ENCODE measurements at regions not wholly inside any gene's neighbourhood (a gene's known extent, or its start where the extent isn't known, plus 50 kb on each side); places are given as distances from the start of the nearest gene placed in this dataset.

DNA sequence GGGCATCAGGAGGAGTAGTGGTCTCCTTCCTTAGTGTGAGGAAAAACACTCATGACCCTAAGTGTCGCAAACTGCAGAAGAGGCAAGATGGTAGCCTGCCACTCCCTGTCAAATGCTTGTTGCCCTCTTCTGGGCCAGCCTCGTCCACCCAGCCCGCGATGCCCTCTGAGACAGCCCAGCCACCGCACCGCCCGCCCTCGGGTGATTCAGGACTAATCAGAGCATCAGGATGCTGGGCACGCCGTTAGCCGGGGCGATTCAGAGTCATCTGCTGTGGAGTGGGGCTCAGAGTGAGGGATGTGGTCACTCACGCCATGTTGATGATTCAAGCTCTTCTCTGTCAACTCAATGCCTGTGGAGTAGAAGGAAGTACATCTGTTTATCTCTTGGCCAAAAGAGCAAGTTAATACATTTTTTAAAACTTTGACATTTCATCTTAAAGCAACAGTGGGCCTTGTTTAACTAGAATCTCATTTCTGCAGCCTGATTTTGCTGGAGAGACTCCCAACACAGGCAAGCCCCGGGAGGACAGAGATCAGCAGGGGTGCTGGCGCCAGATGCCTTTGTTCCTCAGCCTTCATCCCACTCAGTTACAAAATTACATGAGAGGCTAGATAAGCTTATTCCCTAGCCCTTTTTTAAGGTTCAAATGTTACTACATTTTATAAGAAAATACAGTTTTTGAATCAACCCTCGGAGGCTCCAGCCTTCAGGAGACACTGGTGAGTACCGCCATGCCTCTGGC lies 79.0 kb downstream of the TMEM18 start:
- H3K4me3 ChIP-seq (ENCODE audit: low read length in 2 of 2), result no peak overlapping the region
- H3K27me3 ChIP-seq (ENCODE audit: control insufficient read depth in 2 of 2, insufficient read depth in 1 of 2, low read length in 1 of 2), result no peaks in the 10 kb centered on the region
- H3K27ac ChIP-seq (ENCODE audit: low read depth in 1 of 2, low read length in 1 of 2), result no peak overlapping the region
- 95% methylated on average over 17 of the region's 17 CpGs for WGBS
- no peaks in the 10 kb centered on the region for H3K9me3 ChIP-seq (ENCODE audit: control insufficient read depth in 2 of 2, insufficient read depth in 1 of 2, low read length in 1 of 2)
- H3K4me1 ChIP-seq (ENCODE audit: control insufficient read depth in 2 of 2, insufficient read depth in 2 of 2, low read length in 2 of 2), result no peaks in the 10 kb centered on the region
- no peaks in the 10 kb centered on the region for H3K36me3 ChIP-seq (ENCODE audit: control insufficient read depth in 2 of 2, insufficient read depth in 2 of 2, low read length in 1 of 2)
- DNase-seq (ENCODE audit: low read depth in 6 of 9, low spot score in 9 of 9), result no peak

- no peaks in the 10 kb centered on the region for H3K9me3 ChIP-seq (ENCODE audit: control insufficient read depth in 2 of 2, insufficient read depth in 1 of 2, low read length in 1 of 2)
- H3K4me1 ChIP-seq (ENCODE audit: control insufficient read depth in 2 of 2, insufficient read depth in 2 of 2, low read length in 2 of 2), result no peaks in the 10 kb centered on the region
- DNase-seq (ENCODE audit: low read depth in 6 of 9, low spot score in 9 of 9), result no peak
- no peak overlapping the region for H3K27ac ChIP-seq (ENCODE audit: low read depth in 1 of 2, low read length in 1 of 2)
- H3K4me3 ChIP-seq (ENCODE audit: low read length in 2 of 2), result no peak overlapping the region
- 91% methylated on average over 13 of the region's 13 CpGs for WGBS
- no peaks in the 10 kb centered on the region for H3K36me3 ChIP-seq (ENCODE audit: control insufficient read depth in 2 of 2, insufficient read depth in 2 of 2, low read length in 1 of 2)
- no peaks in the 10 kb centered on the region for H3K27me3 ChIP-seq (ENCODE audit: control insufficient read depth in 2 of 2, insufficient read depth in 1 of 2, low read length in 1 of 2)
Measured at GRCh38 chr2:595831-596592, 81.2 kb downstream of the TMEM18 start.

DNA sequence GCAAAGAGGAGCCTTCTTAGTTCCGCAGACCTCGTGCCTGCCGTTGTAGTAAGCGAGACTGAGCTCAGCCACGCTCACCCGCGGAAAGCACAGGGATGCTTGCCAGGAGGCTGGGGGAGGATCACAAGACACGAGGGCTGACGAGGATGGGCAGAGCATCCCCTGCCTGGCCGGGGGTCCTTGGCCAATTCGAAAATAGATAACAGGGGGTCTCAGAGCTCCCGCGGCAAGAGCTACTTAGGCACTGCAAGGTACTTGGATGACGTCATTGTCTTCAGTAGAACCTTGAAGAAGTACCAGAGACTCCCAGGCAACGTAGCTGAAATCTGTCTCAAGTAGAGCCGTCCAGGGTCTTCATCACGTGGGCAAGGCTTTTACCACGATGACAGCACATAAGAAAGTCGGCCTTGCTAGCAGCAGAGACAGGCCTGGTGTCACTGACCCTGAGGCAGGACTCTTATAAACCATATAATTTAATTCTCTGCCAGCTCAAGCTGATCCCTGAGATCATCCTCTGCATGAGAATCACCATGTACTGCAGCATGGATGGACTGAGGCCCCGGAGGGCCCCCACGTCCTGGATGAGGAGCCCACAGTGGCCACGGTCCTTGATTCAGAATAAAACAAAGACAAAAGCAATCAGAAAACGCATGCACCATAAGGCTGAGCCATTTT lies 81.9 kb downstream of the TMEM18 start:
- no peak overlapping the region for H3K27ac ChIP-seq (ENCODE audit: low read depth in 1 of 2, low read length in 1 of 2)
- no peak for DNase-seq (ENCODE audit: low read depth in 6 of 9, low spot score in 9 of 9)
- H3K27me3 ChIP-seq (ENCODE audit: control insufficient read depth in 2 of 2, insufficient read depth in 1 of 2, low read length in 1 of 2), result no peaks in the 10 kb centered on the region
- H3K9me3 ChIP-seq (ENCODE audit: control insufficient read depth in 2 of 2, insufficient read depth in 1 of 2, low read length in 1 of 2), result no peaks in the 10 kb centered on the region
- H3K4me3 ChIP-seq (ENCODE audit: low read length in 2 of 2), result no peak overlapping the region
- H3K36me3 ChIP-seq (ENCODE audit: control insufficient read depth in 2 of 2, insufficient read depth in 2 of 2, low read length in 1 of 2), result no peaks in the 10 kb centered on the region
- WGBS, result 94% methylated on average over 23 of the region's 23 CpGs
- H3K4me1 ChIP-seq (ENCODE audit: control insufficient read depth in 2 of 2, insufficient read depth in 2 of 2, low read length in 2 of 2), result no peaks in the 10 kb centered on the region

DNA sequence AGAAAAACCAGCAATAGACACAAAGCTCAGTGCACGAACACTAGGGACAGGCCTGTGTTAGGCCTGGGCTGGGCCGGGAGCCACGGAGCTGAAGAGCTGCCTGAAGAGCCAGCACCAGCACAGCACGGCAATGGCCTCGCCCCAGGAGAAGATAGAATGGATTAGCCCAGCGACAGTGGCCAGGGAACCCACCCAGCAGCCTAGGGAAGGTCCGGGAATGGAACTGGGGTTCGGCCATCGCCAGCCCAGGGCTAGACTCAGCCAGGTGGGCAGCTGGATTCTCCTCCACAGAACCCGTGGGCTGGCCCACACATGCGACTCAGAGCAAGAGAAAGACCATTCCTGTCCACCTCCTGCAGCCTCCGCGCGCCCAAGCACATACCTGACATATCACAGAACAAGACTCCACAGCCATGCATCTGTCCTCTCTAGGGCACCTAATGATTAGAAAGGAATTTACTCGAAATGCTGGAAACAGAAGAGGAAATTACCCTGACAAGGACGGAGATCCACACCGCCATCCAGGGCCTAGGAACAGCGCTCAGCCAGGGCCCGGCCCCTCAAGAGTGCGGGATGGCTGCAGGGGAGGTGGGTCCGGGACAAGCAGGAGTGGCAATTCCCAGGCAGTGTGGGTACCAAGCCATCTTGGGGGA lies 82.8 kb downstream of the TMEM18 start:
- no peaks in the 10 kb centered on the region for H3K36me3 ChIP-seq (ENCODE audit: control insufficient read depth in 2 of 2, insufficient read depth in 2 of 2, low read length in 1 of 2)
- H3K27me3 ChIP-seq (ENCODE audit: control insufficient read depth in 2 of 2, insufficient read depth in 1 of 2, low read length in 1 of 2), result peaks cover 0 to 2% of the 10 kb centered on the region in 2 donors
- WGBS, result 97% methylated on average over 21 of the region's 21 CpGs
- DNase-seq (ENCODE audit: low read depth in 6 of 9, low spot score in 9 of 9), result no peak
- no peak overlapping the region for H3K4me3 ChIP-seq (ENCODE audit: low read length in 2 of 2)
- no peaks in the 10 kb centered on the region for H3K9me3 ChIP-seq (ENCODE audit: control insufficient read depth in 2 of 2, insufficient read depth in 1 of 2, low read length in 1 of 2)
- no peaks in the 10 kb centered on the region for H3K4me1 ChIP-seq (ENCODE audit: control insufficient read depth in 2 of 2, insufficient read depth in 2 of 2, low read length in 2 of 2)
- H3K27ac ChIP-seq (ENCODE audit: low read depth in 1 of 2, low read length in 1 of 2), result no peak overlapping the region

- H3K27me3 ChIP-seq (ENCODE audit: control insufficient read depth in 2 of 2, insufficient read depth in 1 of 2, low read length in 1 of 2), result peaks cover 0 to 2% of the 10 kb centered on the region in 2 donors
- DNase-seq (ENCODE audit: low read depth in 6 of 9, low spot score in 9 of 9), result no peak
- WGBS, result 94% methylated on average over 17 of the region's 17 CpGs
Measured at GRCh38 chr2:593356-594026, 83.7 kb downstream of the TMEM18 start.

DNA sequence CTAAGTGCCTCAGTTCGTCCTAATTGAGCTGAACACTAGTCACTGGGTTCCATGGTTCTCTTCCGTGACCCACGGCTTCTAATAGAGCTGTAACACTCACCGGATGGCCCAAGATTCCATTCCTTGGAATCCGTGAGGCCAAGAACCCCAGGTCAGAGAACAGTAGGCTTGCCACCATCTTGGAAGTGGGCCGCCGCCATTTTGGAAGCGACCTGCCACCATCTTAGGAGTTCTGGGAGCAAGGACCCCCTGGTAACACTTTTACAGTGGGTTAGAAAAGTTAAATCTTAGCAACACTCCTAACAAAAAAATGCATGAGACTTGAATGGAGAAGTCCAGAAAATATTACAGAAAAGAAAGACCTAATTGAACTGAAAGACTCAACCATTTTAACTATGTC lies 84.5 kb downstream of the TMEM18 start:
- H3K27me3 ChIP-seq (ENCODE audit: control insufficient read depth in 2 of 2, insufficient read depth in 1 of 2, low read length in 1 of 2), result peaks cover 0 to 6% of the 10 kb centered on the region in 2 donors
- no peaks in the 10 kb centered on the region for H3K9me3 ChIP-seq (ENCODE audit: control insufficient read depth in 2 of 2, insufficient read depth in 1 of 2, low read length in 1 of 2)
- 96% methylated on average over 8 of the region's 8 CpGs for WGBS
- H3K27ac ChIP-seq (ENCODE audit: low read depth in 1 of 2, low read length in 1 of 2), result no peak overlapping the region
- H3K4me1 ChIP-seq (ENCODE audit: control insufficient read depth in 2 of 2, insufficient read depth in 2 of 2, low read length in 2 of 2), result no peaks in the 10 kb centered on the region
- DNase-seq (ENCODE audit: low read depth in 6 of 9, low spot score in 9 of 9), result no peak
- H3K4me3 ChIP-seq (ENCODE audit: low read length in 2 of 2), result no peak overlapping the region
- no peaks in the 10 kb centered on the region for H3K36me3 ChIP-seq (ENCODE audit: control insufficient read depth in 2 of 2, insufficient read depth in 2 of 2, low read length in 1 of 2)

More at GRCh38 chr2:593356-594026, 83.7 kb downstream of the TMEM18 start:
- H3K27ac ChIP-seq (ENCODE audit: low read depth in 1 of 2, low read length in 1 of 2), result no peak overlapping the region
- no peaks in the 10 kb centered on the region for H3K36me3 ChIP-seq (ENCODE audit: control insufficient read depth in 2 of 2, insufficient read depth in 2 of 2, low read length in 1 of 2)
- no peak overlapping the region for H3K4me3 ChIP-seq (ENCODE audit: low read length in 2 of 2)
- no peaks in the 10 kb centered on the region for H3K4me1 ChIP-seq (ENCODE audit: control insufficient read depth in 2 of 2, insufficient read depth in 2 of 2, low read length in 2 of 2)
- no peaks in the 10 kb centered on the region for H3K9me3 ChIP-seq (ENCODE audit: control insufficient read depth in 2 of 2, insufficient read depth in 1 of 2, low read length in 1 of 2)

DNA sequence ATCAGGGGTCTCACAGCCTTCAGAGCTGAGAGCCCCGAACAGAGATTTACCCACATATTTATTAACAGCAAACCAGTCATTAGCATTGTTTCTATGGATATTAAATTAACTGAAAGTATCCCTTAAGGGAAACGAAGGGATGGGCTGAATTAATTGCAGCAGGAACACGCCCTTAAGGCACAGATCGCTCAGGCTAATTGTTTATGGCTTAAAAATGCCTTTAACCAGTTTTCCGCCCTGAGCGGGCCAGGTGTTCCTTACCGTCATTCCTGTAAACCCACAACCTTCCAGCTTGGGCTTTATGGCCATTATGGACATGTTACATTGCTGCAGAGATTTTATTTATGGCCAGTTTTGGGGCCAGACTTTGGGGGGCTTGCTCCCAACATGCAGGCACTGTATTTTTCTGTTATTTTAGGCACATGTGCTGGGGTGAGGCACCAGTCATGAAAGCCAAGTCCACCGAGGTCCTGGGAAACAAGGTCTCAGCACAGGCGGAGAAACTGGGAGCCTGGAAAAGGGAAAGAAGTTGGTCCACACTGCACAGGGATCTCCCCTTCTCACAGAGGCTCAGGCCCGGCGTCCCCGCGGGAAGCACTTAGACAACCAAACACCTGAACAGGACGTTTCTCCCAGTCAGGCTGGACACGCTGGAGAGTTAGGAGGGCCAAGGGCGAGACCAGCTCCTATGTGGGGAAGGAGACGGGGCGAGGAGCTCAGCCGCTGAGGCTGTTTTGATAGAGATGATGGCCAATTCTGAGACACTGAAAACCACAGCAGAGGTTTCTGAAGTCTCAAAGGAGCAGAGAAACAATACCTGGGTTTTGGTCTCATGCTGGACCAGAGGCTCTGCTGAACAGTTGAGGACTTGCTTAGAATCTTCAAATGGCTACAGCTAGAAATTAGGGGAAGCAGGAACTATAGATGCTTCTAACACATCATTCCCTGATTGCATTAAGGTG lies 86.7 kb downstream of the TMEM18 start:
- Histone ChIP-seq H3K4me1 (ENCODE audit: control insufficient read depth in 2 of 2, insufficient read depth in 2 of 2, low read length in 2 of 2) (peaks cover under 1% of the 10 kb centered on the region in 2 donors), H3K4me3 (ENCODE audit: low read length in 2 of 2) (no peak overlapping the region), H3K9me3 (ENCODE audit: control insufficient read depth in 2 of 2, insufficient read depth in 1 of 2, low read length in 1 of 2) (no peaks in the 10 kb centered on the region), H3K36me3 (ENCODE audit: control insufficient read depth in 2 of 2, insufficient read depth in 2 of 2, low read length in 1 of 2) (no peaks in the 10 kb centered on the region), H3K27me3 (ENCODE audit: control insufficient read depth in 2 of 2, insufficient read depth in 1 of 2, low read length in 1 of 2) (peaks cover 3 to 18% of the 10 kb centered on the region in 2 donors), H3K27ac (ENCODE audit: low read depth in 1 of 2, low read length in 1 of 2) (no peak overlapping the region)
- WGBS, result 89% methylated on average over 19 of the region's 19 CpGs
- no peak for DNase-seq (ENCODE audit: low read depth in 6 of 9, low spot score in 9 of 9)
